OCI-LY3 (cell line): ENCODE measurements at regions not wholly inside any gene's neighbourhood (a gene's known extent, or its start where the extent isn't known, plus 50 kb on each side); places are given as distances from the start of the nearest gene placed in this dataset.

Source experiments
- H2AFZ ChIP-seq: fragments of 200-600, 300-600 bp; shearing (Covaris generic); 2 replicates; pipeline ENCODE4 v1.6.0; 2014; ENCODE audit warnings: antibody characterized with exemption, low read depth, low read length
- H3K27ac ChIP-seq: fragments of 200-600, 300-600 bp; sonication (generic); 2 replicates; pipeline ENCODE4 v1.5.1; 2014; ENCODE audit warnings: mild to moderate bottlenecking, low read length, moderate library complexity, mixed read lengths
- H3K27me3 ChIP-seq: fragments of 200-600, 300-600 bp; sonication (generic); 2 replicates; pipeline ENCODE4 v1.6.1; 2014; ENCODE audit warnings: low read depth, low read length, mixed read lengths
- H3K36me3 ChIP-seq: fragments of 200-600, 300-600 bp; sonication (generic); replicated peaks from 2 replicates; pipeline ENCODE3; 2014; ENCODE audit warnings: low read depth, low read length, mixed read lengths
- H3K4me1 ChIP-seq: fragments of 300-600, 200-600 bp; sonication (generic); 2 replicates; pipeline ENCODE4 v1.6.1; 2014; ENCODE audit warnings: low read length, mixed read lengths
- H3K4me2 ChIP-seq: fragments of 200-600, 300-600 bp; sonication (generic); 2 replicates; pipeline ENCODE4 v1.6.1; 2014; ENCODE audit warnings: low read length, mixed read lengths
- H3K4me3 ChIP-seq: fragments of 300-600, 200-600 bp; sonication (generic); 2 replicates; pipeline ENCODE4 v1.5.1; 2014; ENCODE audit warnings: antibody characterized with exemption, mild to moderate bottlenecking, low read length, moderate library complexity
- H3K79me2 ChIP-seq: fragments of 300-600, 200-600 bp; shearing (Covaris generic); 2 replicates; pipeline ENCODE4 v1.6.1; 2014; ENCODE audit warnings: mild to moderate bottlenecking, low read length, mixed read lengths
- H3K9ac ChIP-seq: fragments of 300-600, 200-600 bp; shearing (Covaris generic); 2 replicates; pipeline ENCODE4 v1.6.0; 2014; ENCODE audit warnings: mild to moderate bottlenecking, low read length, moderate library complexity
- H3K9me3 ChIP-seq: fragments of 200-600, 300-600 bp; shearing (Covaris generic); 2 replicates; pipeline ENCODE4 v1.6.1; 2014; ENCODE audit warnings: low read length, mixed read lengths; ENCODE audit not compliant: insufficient read depth
- H4K20me1 ChIP-seq: fragments of 200-600, 300-600 bp; sonication (generic); 2 replicates; pipeline ENCODE4 v1.6.1; 2016; ENCODE audit warnings: low read length, mixed read lengths; ENCODE audit not compliant: insufficient read depth
- CTCF ChIP-seq: fragments of 200-600, 300-600 bp; sonication (generic); IDR thresholded peaks from 2 replicates; pipeline ENCODE4 v1.5.1; 2014; ENCODE audit warnings: antibody characterized with exemption, low read length, low read depth
- EZH2phosphoT487 ChIP-seq: fragments of 200-600 bp; shearing (Covaris generic); IDR thresholded peaks from 2 replicates; pipeline ENCODE4 v1.6.1; 2018; ENCODE audit warnings: antibody characterized with exemption, mixed run types, low read depth

- no peak overlapping the region for H3K4me2 ChIP-seq
- TF ChIP-seq EZH2phosphoT487: no peak
- TF ChIP-seq CTCF: no peak
- no peaks in the 10 kb centered on the region for H3K36me3 ChIP-seq
- H4K20me1 ChIP-seq: no peaks in the 10 kb centered on the region
- H3K79me2 ChIP-seq: no peaks in the 10 kb centered on the region
- no peak overlapping the region for H2AFZ ChIP-seq
- H3K4me1 ChIP-seq: no peaks in the 10 kb centered on the region
- H3K9me3 ChIP-seq: 0 out of 2 replicates have a peak, but pooled peaks cover 5% of the 10 kb centered on the region
- H3K4me3 ChIP-seq: no peak overlapping the region
- H3K27me3 ChIP-seq: no peaks in the 10 kb centered on the region
- no peak overlapping the region for H3K9ac ChIP-seq
- H3K27ac ChIP-seq: no peak overlapping the region
These were observed 201.5 kb upstream of the RBMS3 start for GRCh38 chr3:29079358-29079757.

- no peak overlapping the region for H3K4me3 ChIP-seq
- H3K9ac ChIP-seq: no peak overlapping the region
- H3K9me3 ChIP-seq: 0 out of 2 replicates have a peak, but pooled peaks cover 7% of the 10 kb centered on the region
- no peaks in the 10 kb centered on the region for H3K4me1 ChIP-seq
- H3K27ac ChIP-seq: no peak overlapping the region
- H3K79me2 ChIP-seq: no peaks in the 10 kb centered on the region
- no peak overlapping the region for H2AFZ ChIP-seq
- H3K36me3 ChIP-seq: no peaks in the 10 kb centered on the region
- no peaks in the 10 kb centered on the region for H3K27me3 ChIP-seq
- H4K20me1 ChIP-seq: no peaks in the 10 kb centered on the region
- no peak overlapping the region for H3K4me2 ChIP-seq
- TF ChIP-seq CTCF (no peak), EZH2phosphoT487 (no peak)
These were observed 199.9 kb upstream of the RBMS3 start for GRCh38 chr3:29080967-29081366.

GRCh38 chr3:29083081-29083480, 197.8 kb upstream of the RBMS3 start:
- H4K20me1 ChIP-seq: no peaks in the 10 kb centered on the region
- H3K79me2 ChIP-seq: no peaks in the 10 kb centered on the region
- H3K27me3 ChIP-seq: no peaks in the 10 kb centered on the region
- no peak overlapping the region for H3K27ac ChIP-seq
- 0 out of 2 replicates have a peak, but pooled peaks cover 7% of the 10 kb centered on the region for H3K9me3 ChIP-seq
- no peak overlapping the region for H3K4me2 ChIP-seq
- H3K36me3 ChIP-seq: no peaks in the 10 kb centered on the region
- no peak overlapping the region for H2AFZ ChIP-seq
- no peaks in the 10 kb centered on the region for H3K4me1 ChIP-seq
- no peak overlapping the region for H3K9ac ChIP-seq
- H3K4me3 ChIP-seq: no peak overlapping the region
- no peak for TF ChIP-seq CTCF
- no peak for TF ChIP-seq EZH2phosphoT487

- no peaks in the 10 kb centered on the region for H3K27me3 ChIP-seq
- no peaks in the 10 kb centered on the region for H4K20me1 ChIP-seq
- no peak overlapping the region for H3K9ac ChIP-seq
- H3K4me2 ChIP-seq: no peak overlapping the region
- no peaks in the 10 kb centered on the region for H3K36me3 ChIP-seq
- 0 out of 2 replicates have a peak, but pooled peaks cover 7% of the 10 kb centered on the region for H3K9me3 ChIP-seq
- no peak overlapping the region for H2AFZ ChIP-seq
- H3K27ac ChIP-seq: no peak overlapping the region
- TF ChIP-seq CTCF (no peak), EZH2phosphoT487 (no peak)
- no peaks in the 10 kb centered on the region for H3K79me2 ChIP-seq
- H3K4me3 ChIP-seq: no peak overlapping the region
- H3K4me1 ChIP-seq: no peaks in the 10 kb centered on the region
These were observed 197.2 kb upstream of the RBMS3 start for GRCh38 chr3:29083676-29084075.
